NB4 (cell line): ENCODE measurements at regions not wholly inside any gene's neighbourhood (a gene's known extent, or its start where the extent isn't known, plus 50 kb on each side); places are given as distances from the start of the nearest gene placed in this dataset.

Experiments used
- DNase-seq: peaks from one replicate; pipeline ENCODE4 v3.0.0; 2010; ENCODE audit warnings: low read depth
- H3K4me3 ChIP-seq: one replicate; pipeline ENCODE4 v1.5.1; 2011; ENCODE audit warnings: mild to moderate bottlenecking, low read depth, low read length, moderate library complexity
- CTCF ChIP-seq: IDR thresholded peaks from one replicate; pipeline ENCODE4 v1.5.1; 2012; ENCODE audit warnings: low read depth, low read length
- MAX ChIP-seq: IDR thresholded peaks from 2 replicates; pipeline ENCODE4 v1.6.1; 2011; ENCODE audit warnings: low read depth, low read length
- MYC ChIP-seq: IDR thresholded peaks from 2 replicates; pipeline ENCODE4 v1.6.1; 2011; ENCODE audit warnings: low read depth, low read length
- POLR2A ChIP-seq: IDR thresholded peaks from 2 replicates; pipeline ENCODE4 v1.6.1; 2011; ENCODE audit warnings: mild to moderate bottlenecking; ENCODE audit not compliant: insufficient read length; ENCODE audit errors: extremely low read depth

GRCh38 chr2:2919026-2919425 lies 458.6 kb downstream of the EIPR1 start:
- H3K4me3 ChIP-seq: no peak overlapping the region
- TF ChIP-seq MAX (no peak), MYC (no peak), CTCF (no peak), POLR2A (no peak)
- no peak for DNase-seq

DNA sequence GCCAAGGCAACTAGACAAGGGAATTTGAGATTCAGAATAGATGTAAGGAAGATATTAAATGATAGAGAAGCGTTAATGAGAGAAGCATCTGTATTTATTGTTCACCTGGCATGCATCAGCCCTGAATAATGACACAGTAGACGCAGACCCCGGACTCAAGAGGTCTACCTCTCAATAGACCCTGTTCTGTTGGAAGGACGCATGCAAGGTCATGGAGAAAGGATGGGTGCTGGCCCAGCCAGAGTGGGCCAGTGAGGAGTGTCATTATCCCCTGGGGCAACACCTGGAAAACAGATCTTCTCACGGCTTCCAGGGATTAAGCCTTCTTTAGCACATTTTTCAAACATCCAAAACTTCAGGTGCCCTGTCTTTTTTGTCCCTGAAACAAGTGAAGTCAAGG lies 461.0 kb downstream of the EIPR1 start:
- TF ChIP-seq MAX (no peak), CTCF (no peak), MYC (no peak), POLR2A (no peak)
- no peak for DNase-seq

GRCh38 chr2:2914252-2914651 lies 463.4 kb downstream of the EIPR1 start:
- H3K4me3 ChIP-seq: no peak overlapping the region
- no peak for TF ChIP-seq MAX
- no peak for TF ChIP-seq POLR2A
- TF ChIP-seq MYC: no peak
- TF ChIP-seq CTCF: no peak
- DNase-seq: no peak

More for the DNA sequence above, 461.0 kb downstream of the EIPR1 start:
- H3K4me3 ChIP-seq: no peak overlapping the region

DNA sequence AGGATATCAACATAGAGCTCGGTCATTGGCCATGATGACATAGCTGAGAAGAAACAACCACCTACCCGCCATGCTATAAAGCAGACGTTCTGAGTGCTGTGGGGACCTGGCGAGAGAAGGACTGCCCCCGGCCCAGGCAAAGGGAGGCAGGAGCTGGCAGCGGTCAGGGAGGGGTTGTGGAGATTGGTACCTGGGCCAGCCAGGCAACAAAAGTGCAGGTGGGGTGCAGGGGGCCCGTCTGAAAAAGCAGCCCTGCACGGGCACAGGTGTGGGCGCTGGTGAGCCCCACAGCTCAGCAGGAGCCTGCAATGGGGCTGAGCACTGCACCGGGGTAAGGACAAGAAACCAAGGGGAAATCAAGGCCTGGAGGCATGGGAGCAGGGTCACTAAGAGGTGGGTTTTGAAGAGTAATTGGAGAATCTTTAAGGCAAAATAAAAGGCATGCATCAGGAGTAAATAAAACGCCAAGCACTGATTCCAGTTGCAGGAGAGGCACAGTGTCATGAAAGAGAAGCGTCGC lies 464.0 kb downstream of the EIPR1 start:
- H3K4me3 ChIP-seq: no peak overlapping the region
- no peak for TF ChIP-seq POLR2A
- no peak for TF ChIP-seq CTCF
- no peak for TF ChIP-seq MYC
- no peak for TF ChIP-seq MAX
- no peak for DNase-seq

GRCh38 chr2:2912731-2913130 lies 464.9 kb downstream of the EIPR1 start:
- TF ChIP-seq CTCF (no peak), POLR2A (no peak), MAX (no peak), MYC (no peak)
- no peak overlapping the region for H3K4me3 ChIP-seq
- no peak for DNase-seq

- TF ChIP-seq MAX: no peak
- TF ChIP-seq POLR2A: no peak
- TF ChIP-seq MYC: no peak
- no peak for TF ChIP-seq CTCF
- DNase-seq: no peak
- no peak overlapping the region for H3K4me3 ChIP-seq
These were observed 465.3 kb downstream of the EIPR1 start for GRCh38 chr2:2912293-2912692.
